GM23338 (cell line): ENCODE measurements at regions not wholly inside any gene's neighbourhood (a gene's known extent, or its start where the extent isn't known, plus 50 kb on each side); places are given as distances from the start of the nearest gene placed in this dataset.

Source experiments
- CREB1 ChIP-seq: fragments of 250-450 bp; sonication (Bioruptor Pico); IDR thresholded peaks from 2 replicates; pipeline ENCODE4 v1.5.0; 2020; ENCODE audit warnings: low read depth, mild to moderate bottlenecking, moderate library complexity
- JUNB ChIP-seq: IDR thresholded peaks from one replicate; pipeline ENCODE4 v1.6.1; 2016; ENCODE audit warnings: antibody characterized with exemption; ENCODE audit not compliant: unreplicated experiment
- NANOG ChIP-seq: IDR thresholded peaks from 2 replicates; pipeline ENCODE4 v1.6.1; 2016; ENCODE audit warnings: antibody characterized with exemption, borderline replicate concordance
- STAT1 ChIP-seq: IDR thresholded peaks from one replicate; pipeline ENCODE4 v1.6.1; 2016; ENCODE audit warnings: antibody characterized with exemption; ENCODE audit not compliant: unreplicated experiment
- ZNF114 ChIP-seq: fragments of 250-450 bp; sonication (Bioruptor Pico); IDR thresholded peaks from 2 replicates; pipeline ENCODE4 v1.5.0; 2020; ENCODE audit warnings: mild to moderate bottlenecking, moderate library complexity
- TF ChIP-seq, protein P1 (sequence below): fragments of 250-450 bp; sonication (Bioruptor Pico); IDR thresholded peaks from 2 replicates; pipeline ENCODE4 v1.5.0; 2020; ENCODE audit warnings: mild to moderate bottlenecking, moderate library complexity
- TF ChIP-seq, protein P2 (sequence below): IDR thresholded peaks from one replicate; pipeline ENCODE4 v1.6.1; 2018; ENCODE audit warnings: antibody characterized with exemption; ENCODE audit not compliant: unreplicated experiment

DNA sequence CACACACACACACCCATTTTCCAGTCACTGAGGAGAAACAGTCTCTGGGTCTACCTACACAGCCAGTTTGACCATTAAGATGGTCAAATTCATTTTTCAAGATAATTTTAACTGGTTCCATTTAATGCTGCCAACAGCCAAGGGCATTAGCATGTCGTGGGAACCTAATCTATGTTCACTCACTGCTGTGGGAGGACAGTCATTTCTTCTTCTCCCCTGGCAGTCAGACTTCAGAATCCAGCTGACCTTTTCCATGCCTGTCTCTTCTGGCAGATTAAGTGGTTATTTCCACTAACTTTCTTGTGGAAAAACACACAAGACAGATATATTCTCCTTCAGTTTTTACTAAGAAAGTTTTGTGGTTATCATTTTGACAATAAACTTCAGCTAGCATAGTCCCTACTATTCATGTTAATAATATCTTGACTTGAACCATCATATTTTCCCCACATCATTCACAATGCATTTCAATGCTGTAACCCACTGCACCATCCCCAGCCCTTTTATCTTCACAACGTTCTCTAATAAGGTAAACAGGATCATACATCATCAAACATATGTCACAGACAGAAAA, 82.2 kb downstream of the DAD1 start (continued):
- TF ChIP-seq, protein P1, sequence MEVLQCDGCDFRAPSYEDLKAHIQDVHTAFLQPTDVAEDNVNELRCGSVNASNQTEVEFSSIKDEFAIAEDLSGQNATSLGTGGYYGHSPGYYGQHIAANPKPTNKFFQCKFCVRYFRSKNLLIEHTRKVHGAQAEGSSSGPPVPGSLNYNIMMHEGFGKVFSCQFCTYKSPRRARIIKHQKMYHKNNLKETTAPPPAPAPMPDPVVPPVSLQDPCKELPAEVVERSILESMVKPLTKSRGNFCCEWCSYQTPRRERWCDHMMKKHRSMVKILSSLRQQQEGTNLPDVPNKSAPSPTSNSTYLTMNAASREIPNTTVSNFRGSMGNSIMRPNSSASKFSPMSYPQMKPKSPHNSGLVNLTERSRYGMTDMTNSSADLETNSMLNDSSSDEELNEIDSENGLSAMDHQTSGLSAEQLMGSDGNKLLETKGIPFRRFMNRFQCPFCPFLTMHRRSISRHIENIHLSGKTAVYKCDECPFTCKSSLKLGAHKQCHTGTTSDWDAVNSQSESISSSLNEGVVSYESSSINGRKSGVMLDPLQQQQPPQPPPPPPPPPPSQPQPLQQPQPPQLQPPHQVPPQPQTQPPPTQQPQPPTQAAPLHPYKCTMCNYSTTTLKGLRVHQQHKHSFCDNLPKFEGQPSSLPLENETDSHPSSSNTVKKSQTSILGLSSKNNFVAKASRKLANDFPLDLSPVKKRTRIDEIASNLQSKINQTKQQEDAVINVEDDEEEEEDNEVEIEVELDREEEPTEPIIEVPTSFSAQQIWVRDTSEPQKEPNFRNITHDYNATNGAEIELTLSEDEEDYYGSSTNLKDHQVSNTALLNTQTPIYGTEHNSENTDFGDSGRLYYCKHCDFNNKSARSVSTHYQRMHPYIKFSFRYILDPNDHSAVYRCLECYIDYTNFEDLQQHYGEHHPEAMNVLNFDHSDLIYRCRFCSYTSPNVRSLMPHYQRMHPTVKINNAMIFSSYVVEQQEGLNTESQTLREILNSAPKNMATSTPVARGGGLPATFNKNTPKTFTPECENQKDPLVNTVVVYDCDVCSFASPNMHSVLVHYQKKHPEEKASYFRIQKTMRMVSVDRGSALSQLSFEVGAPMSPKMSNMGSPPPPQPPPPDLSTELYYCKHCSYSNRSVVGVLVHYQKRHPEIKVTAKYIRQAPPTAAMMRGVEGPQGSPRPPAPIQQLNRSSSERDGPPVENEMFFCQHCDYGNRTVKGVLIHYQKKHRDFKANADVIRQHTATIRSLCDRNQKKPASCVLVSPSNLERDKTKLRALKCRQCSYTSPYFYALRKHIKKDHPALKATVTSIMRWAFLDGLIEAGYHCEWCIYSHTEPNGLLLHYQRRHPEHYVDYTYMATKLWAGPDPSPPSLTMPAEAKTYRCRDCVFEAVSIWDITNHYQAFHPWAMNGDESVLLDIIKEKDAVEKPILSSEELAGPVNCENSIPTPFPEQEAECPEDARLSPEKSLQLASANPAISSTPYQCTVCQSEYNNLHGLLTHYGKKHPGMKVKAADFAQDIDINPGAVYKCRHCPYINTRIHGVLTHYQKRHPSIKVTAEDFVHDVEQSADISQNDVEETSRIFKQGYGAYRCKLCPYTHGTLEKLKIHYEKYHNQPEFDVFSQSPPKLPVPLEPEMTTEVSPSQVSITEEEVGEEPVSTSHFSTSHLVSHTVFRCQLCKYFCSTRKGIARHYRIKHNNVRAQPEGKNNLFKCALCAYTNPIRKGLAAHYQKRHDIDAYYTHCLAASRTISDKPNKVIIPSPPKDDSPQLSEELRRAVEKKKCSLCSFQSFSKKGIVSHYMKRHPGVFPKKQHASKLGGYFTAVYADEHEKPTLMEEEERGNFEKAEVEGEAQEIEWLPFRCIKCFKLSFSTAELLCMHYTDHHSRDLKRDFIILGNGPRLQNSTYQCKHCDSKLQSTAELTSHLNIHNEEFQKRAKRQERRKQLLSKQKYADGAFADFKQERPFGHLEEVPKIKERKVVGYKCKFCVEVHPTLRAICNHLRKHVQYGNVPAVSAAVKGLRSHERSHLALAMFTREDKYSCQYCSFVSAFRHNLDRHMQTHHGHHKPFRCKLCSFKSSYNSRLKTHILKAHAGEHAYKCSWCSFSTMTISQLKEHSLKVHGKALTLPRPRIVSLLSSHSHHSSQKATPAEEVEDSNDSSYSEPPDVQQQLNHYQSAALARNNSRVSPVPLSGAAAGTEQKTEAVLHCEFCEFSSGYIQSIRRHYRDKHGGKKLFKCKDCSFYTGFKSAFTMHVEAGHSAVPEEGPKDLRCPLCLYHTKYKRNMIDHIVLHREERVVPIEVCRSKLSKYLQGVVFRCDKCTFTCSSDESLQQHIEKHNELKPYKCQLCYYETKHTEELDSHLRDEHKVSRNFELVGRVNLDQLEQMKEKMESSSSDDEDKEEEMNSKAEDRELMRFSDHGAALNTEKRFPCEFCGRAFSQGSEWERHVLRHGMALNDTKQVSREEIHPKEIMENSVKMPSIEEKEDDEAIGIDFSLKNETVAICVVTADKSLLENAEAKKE (CRISPR knock-in tag), result no peak
- TF ChIP-seq, protein P2, sequence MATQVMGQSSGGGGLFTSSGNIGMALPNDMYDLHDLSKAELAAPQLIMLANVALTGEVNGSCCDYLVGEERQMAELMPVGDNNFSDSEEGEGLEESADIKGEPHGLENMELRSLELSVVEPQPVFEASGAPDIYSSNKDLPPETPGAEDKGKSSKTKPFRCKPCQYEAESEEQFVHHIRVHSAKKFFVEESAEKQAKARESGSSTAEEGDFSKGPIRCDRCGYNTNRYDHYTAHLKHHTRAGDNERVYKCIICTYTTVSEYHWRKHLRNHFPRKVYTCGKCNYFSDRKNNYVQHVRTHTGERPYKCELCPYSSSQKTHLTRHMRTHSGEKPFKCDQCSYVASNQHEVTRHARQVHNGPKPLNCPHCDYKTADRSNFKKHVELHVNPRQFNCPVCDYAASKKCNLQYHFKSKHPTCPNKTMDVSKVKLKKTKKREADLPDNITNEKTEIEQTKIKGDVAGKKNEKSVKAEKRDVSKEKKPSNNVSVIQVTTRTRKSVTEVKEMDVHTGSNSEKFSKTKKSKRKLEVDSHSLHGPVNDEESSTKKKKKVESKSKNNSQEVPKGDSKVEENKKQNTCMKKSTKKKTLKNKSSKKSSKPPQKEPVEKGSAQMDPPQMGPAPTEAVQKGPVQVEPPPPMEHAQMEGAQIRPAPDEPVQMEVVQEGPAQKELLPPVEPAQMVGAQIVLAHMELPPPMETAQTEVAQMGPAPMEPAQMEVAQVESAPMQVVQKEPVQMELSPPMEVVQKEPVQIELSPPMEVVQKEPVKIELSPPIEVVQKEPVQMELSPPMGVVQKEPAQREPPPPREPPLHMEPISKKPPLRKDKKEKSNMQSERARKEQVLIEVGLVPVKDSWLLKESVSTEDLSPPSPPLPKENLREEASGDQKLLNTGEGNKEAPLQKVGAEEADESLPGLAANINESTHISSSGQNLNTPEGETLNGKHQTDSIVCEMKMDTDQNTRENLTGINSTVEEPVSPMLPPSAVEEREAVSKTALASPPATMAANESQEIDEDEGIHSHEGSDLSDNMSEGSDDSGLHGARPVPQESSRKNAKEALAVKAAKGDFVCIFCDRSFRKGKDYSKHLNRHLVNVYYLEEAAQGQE, result no peak
- TF ChIP-seq CREB1 (CRISPR knock-in tag), result no peak
- TF ChIP-seq NANOG, result no peak
- TF ChIP-seq ZNF114, result no peak
- TF ChIP-seq STAT1, result no peak
- no peak for TF ChIP-seq JUNB
